ENCODE measurements at regions not wholly inside any gene's neighbourhood (a gene's known extent, or its start where the extent isn't known, plus 50 kb on each side); places are given as distances from the start of the nearest gene placed in this dataset.

GRCh38 chr6:90434094-90434493 lies 137.5 kb upstream of the BACH2 start:
- H3K4me1 ChIP-seq (ENCODE audit: control insufficient read depth in 5 of 5, insufficient read depth in 5 of 5, low read length in 5 of 5): peaks cover 0 to 6% (median 0%) of the 10 kb centered on the region in 5 donors
- H3K9ac ChIP-seq (ENCODE audit: insufficient read depth in 1 of 2, low read length in 2 of 2): no peak overlapping the region
- 99 to 100% methylated on average over 1 of the region's 1 CpG for WGBS, 2 donors
- H3K27me3 ChIP-seq (ENCODE audit: control insufficient read depth in 3 of 3, insufficient read depth in 3 of 3, low read length in 2 of 3): peaks cover 0 to 3% (median 0%) of the 10 kb centered on the region in 3 donors
- ATAC-seq (ENCODE audit: insufficient read depth, low FRiP score) (no peak), DNase-seq (no peak)
- H3K36me3 ChIP-seq (ENCODE audit: control insufficient read depth in 4 of 4, insufficient read depth in 4 of 4, low read length in 4 of 4): no peaks in the 10 kb centered on the region
- TF ChIP-seq, protein P1, sequence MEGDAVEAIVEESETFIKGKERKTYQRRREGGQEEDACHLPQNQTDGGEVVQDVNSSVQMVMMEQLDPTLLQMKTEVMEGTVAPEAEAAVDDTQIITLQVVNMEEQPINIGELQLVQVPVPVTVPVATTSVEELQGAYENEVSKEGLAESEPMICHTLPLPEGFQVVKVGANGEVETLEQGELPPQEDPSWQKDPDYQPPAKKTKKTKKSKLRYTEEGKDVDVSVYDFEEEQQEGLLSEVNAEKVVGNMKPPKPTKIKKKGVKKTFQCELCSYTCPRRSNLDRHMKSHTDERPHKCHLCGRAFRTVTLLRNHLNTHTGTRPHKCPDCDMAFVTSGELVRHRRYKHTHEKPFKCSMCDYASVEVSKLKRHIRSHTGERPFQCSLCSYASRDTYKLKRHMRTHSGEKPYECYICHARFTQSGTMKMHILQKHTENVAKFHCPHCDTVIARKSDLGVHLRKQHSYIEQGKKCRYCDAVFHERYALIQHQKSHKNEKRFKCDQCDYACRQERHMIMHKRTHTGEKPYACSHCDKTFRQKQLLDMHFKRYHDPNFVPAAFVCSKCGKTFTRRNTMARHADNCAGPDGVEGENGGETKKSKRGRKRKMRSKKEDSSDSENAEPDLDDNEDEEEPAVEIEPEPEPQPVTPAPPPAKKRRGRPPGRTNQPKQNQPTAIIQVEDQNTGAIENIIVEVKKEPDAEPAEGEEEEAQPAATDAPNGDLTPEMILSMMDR (IDR thresholded peaks at IDR 0.05; ENCODE audit: control extremely low read depth, extremely low read depth): no peak
- H3K9me3 ChIP-seq (ENCODE audit: control insufficient read depth in 4 of 4, insufficient read depth in 3 of 4, low read length in 3 of 4): peaks cover 0 to 9% (median 6%) of the 10 kb centered on the region in 4 donors
- no peak overlapping the region for H3K4me3 ChIP-seq
- no peak overlapping the region for H3K27ac ChIP-seq (ENCODE audit: low read depth in 1 of 2, low read length in 1 of 2)

DNA sequence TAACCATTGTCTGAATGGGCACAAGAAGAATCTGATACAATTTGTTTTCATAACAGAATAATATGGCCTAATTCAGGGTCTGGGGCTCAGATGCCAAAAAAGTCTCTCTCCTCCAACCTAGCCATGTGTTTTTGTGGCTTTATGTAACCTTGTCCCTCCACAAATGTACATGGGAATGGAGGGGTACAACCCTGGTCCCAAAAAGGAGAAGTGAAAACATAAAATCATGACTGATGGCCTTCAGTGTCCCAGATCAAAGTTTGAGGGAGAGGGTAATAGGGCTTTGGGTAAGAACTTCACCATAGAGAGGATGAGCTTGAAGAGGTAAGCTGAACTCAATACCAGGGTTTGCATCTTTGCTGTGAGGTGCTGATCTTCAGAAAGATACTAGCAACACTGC lies 136.3 kb upstream of the BACH2 start:
- H3K9me3 ChIP-seq (ENCODE audit: control insufficient read depth in 4 of 4, insufficient read depth in 3 of 4, low read length in 3 of 4): peaks cover 0 to 9% (median 8%) of the 10 kb centered on the region in 4 donors
- no peak for DNase-seq
- no peak overlapping the region for H3K4me3 ChIP-seq
- H3K4me1 ChIP-seq (ENCODE audit: control insufficient read depth in 5 of 5, insufficient read depth in 5 of 5, low read length in 5 of 5): peaks cover 0 to 6% (median 0%) of the 10 kb centered on the region in 5 donors
- peaks cover 0 to 3% (median 0%) of the 10 kb centered on the region in 3 donors for H3K27me3 ChIP-seq (ENCODE audit: control insufficient read depth in 3 of 3, insufficient read depth in 3 of 3, low read length in 2 of 3)
- no peak overlapping the region for H3K9ac ChIP-seq (ENCODE audit: insufficient read depth in 1 of 2, low read length in 2 of 2)
- TF ChIP-seq, protein P1 (IDR thresholded peaks at IDR 0.05; ENCODE audit: control extremely low read depth, extremely low read depth): no peak
- ATAC-seq (ENCODE audit: insufficient read depth, low FRiP score): no peak
- no peaks in the 10 kb centered on the region for H3K36me3 ChIP-seq (ENCODE audit: control insufficient read depth in 4 of 4, insufficient read depth in 4 of 4, low read length in 4 of 4)
- no peak overlapping the region for H3K27ac ChIP-seq (ENCODE audit: low read depth in 1 of 2, low read length in 1 of 2)

DNA sequence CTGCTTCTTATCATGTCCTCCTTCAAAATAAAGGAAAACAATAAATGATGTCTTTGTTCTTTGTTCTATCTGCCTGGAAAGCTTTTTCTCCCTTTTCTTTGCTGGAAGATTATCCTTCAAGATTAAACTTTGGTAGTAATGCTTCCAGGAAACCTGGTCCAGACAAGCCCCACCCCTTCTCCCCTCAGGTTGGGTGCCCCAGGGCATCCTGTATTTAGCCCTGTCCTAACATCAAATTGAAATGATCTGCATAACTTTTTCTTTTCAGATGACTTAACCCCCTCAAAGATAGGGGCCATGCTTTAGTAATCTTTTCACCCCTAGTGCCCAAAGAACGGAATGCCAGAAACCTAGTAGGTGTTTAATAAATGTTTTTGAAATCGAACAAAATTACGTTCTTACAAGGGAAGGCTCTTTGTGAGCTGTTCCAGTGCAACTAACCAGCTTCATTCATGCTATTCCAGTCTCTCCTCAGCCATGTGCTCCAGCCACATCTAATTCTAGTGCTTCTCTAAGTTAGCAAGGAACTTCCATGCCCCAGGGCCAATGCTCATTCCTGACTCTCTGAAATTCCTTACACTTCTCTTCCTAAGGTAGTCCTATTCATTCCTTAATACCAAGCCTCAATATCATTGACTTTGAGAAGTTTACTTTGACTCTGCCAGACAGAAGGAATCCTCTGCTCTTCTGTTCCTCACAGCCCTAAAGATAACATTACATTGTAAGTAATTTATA lies 135.6 kb upstream of the BACH2 start:
- TF ChIP-seq, protein P1 (IDR thresholded peaks at IDR 0.05; ENCODE audit: control extremely low read depth, extremely low read depth): no peak
- Histone ChIP-seq H3K4me1 (ENCODE audit: control insufficient read depth in 5 of 5, insufficient read depth in 5 of 5, low read length in 5 of 5) (peaks cover 0 to 6% (median 0%) of the 10 kb centered on the region in 5 donors), H3K36me3 (ENCODE audit: control insufficient read depth in 4 of 4, insufficient read depth in 4 of 4, low read length in 4 of 4) (no peaks in the 10 kb centered on the region), H3K9me3 (ENCODE audit: control insufficient read depth in 4 of 4, insufficient read depth in 3 of 4, low read length in 3 of 4) (peaks cover 0 to 9% (median 8%) of the 10 kb centered on the region in 4 donors), H3K4me3 (no peak overlapping the region), H3K27me3 (ENCODE audit: control insufficient read depth in 3 of 3, insufficient read depth in 3 of 3, low read length in 2 of 3) (no peaks in the 10 kb centered on the region), H3K9ac (ENCODE audit: insufficient read depth in 1 of 2, low read length in 2 of 2) (no peak overlapping the region), H3K27ac (ENCODE audit: low read depth in 1 of 2, low read length in 1 of 2) (no peak overlapping the region)
- WGBS, 2 donors: 92% methylated on average over 3 of the region's 3 CpGs
- ATAC-seq (ENCODE audit: insufficient read depth, low FRiP score) (no peak), DNase-seq (no peak)
